A549 (cell line): ENCODE measurements at regions not wholly inside any gene's neighbourhood (a gene's known extent, or its start where the extent isn't known, plus 50 kb on each side); places are given as distances from the start of the nearest gene placed in this dataset.
"Not testable (repeated sequence)": the region's sequence is repeated elsewhere in the genome, so short reads cannot be mapped to it uniquely, and the experiment has no call there.

ENCODE experiments used
- ATAC-seq, 2 experiments: fragments of 200-7000 bp in 1 of 2; fragments of >200 bp in 1 of 2; cut with Nextera tagmentation in 1 of 2; cut with Tn5 transposase in 1 of 2; 3 replicates each; pipeline versions ENCODE4 v1.8.0 to v1.9.1; 2018 to 2020; ENCODE audit warnings: mild to moderate bottlenecking in 1 of 2, moderate library complexity in 1 of 2
- CTCF ChIA-PET: fragments of 300-600 bp; sonication (Branson Sonifier 250); formaldehyde crosslinking; extraction: SDS; loops from one replicate; lab custom pipeline; 2021; ENCODE audit warnings: antibody characterized with exemption, inconsistent platforms; lab: Yijun Ruan, JAX
- POLR2A ChIA-PET: fragments of 350-600 bp; formaldehyde crosslinking; extraction: SDS; loops from one replicate; lab custom pipeline; 2021; ENCODE audit warnings: antibody characterized with exemption, inconsistent platforms; lab: Yijun Ruan, JAX
- DNase-seq, 2 experiments: peaks; one replicate each; pipeline versions ENCODE4 v3.0.0 to v3.0.0-alpha.2; 2011 to 2016; ENCODE audit warnings: low read depth in 1 of 2, low spot score in 1 of 2
- FAIRE-seq: peaks from 2 replicates; lab custom pipeline; 2011; peaks lifted over from hg19 to GRCh38; lab: Jason Lieb, UNC
- H3K27ac ChIP-seq, 2 experiments: fragments of >200 bp; sonication (Bioruptor Twin); formaldehyde crosslinking; 3 replicates each; pipeline ENCODE4 v1.5.1; 2016 to 2017
- H3K4me1 ChIP-seq: fragments of >200 bp; sonication (Bioruptor Twin); formaldehyde crosslinking; 3 replicates; pipeline ENCODE4 v1.6.1; 2016
- H3K4me2 ChIP-seq: fragments of >200 bp; sonication (Bioruptor Twin); formaldehyde crosslinking; 3 replicates; pipeline ENCODE4 v1.6.1; 2016
- H3K4me3 ChIP-seq: fragments of >200 bp; sonication (Bioruptor Twin); formaldehyde crosslinking; 3 replicates; pipeline ENCODE4 v1.5.1; 2016
- H3K9me3 ChIP-seq: fragments of >200 bp; sonication (Bioruptor Twin); formaldehyde crosslinking; 3 replicates; pipeline ENCODE4 v1.6.1; 2016
- BCL3 ChIP-seq: fragments of >200 bp; sonication (Bioruptor Twin); formaldehyde crosslinking; IDR thresholded peaks from 3 replicates; pipeline ENCODE4 v1.6.1; 2016
- CBX2 ChIP-seq: fragments of 200-600 bp; sonication (generic); IDR thresholded peaks from 2 replicates; pipeline ENCODE4 v1.6.1; 2016; ENCODE audit warnings: low read depth, mild to moderate bottlenecking, borderline replicate concordance
- E2F6 ChIP-seq: IDR thresholded peaks from 2 replicates; pipeline ENCODE4 v1.6.1; 2012; ENCODE audit warnings: low read depth, borderline replicate concordance
- EHMT2 ChIP-seq: fragments of 200-600 bp; sonication (generic); IDR thresholded peaks from 2 replicates; pipeline ENCODE4 v1.6.1; 2016; ENCODE audit warnings: antibody characterized with exemption, low read depth, mild to moderate bottlenecking, moderate library complexity
- ELK1 ChIP-seq: fragments of 150-350 bp; IDR thresholded peaks from 2 replicates; pipeline ENCODE4 v1.6.1; 2014; ENCODE audit warnings: low read depth, mild to moderate bottlenecking, low read length
- FOSB ChIP-seq: fragments of 250-450 bp; sonication (Bioruptor Pico); IDR thresholded peaks from 2 replicates; pipeline ENCODE4 v1.5.0; 2020; ENCODE audit warnings: mild to moderate bottlenecking, moderate library complexity
- FOSL2 ChIP-seq, 2 experiments: fragments of 450-650 bp in 1 of 2; fragments of >200 bp in 1 of 2; sonication (Bioruptor Twin) in 1 of 2; formaldehyde crosslinking; IDR thresholded peaks; 2 replicates each; pipeline versions ENCODE4 v1.5.0 to v1.6.1; 2016 to 2020; ENCODE audit warnings: mild to moderate bottlenecking in 1 of 2, moderate library complexity in 1 of 2
- GATA3 ChIP-seq: IDR thresholded peaks from 2 replicates; pipeline ENCODE4 v1.6.1; 2012; ENCODE audit warnings: borderline replicate concordance
- HES2 ChIP-seq: fragments of >200 bp; sonication (Bioruptor Twin); formaldehyde crosslinking; IDR thresholded peaks from 2 replicates; pipeline ENCODE4 v1.6.1; 2016
- HEYL ChIP-seq: fragments of 250-450 bp; sonication (Bioruptor Pico); IDR thresholded peaks from 2 replicates; pipeline ENCODE4 v1.8.0; 2021; ENCODE audit warnings: mild to moderate bottlenecking, moderate library complexity
- HOXA7 ChIP-seq: fragments of 250-450 bp; sonication (Bioruptor Pico); IDR thresholded peaks from 2 replicates; pipeline ENCODE4 v1.5.0; 2020; ENCODE audit warnings: mild to moderate bottlenecking, moderate library complexity
- HOXB5 ChIP-seq: fragments of 250-450 bp; sonication (Bioruptor Pico); IDR thresholded peaks from 2 replicates; pipeline ENCODE4 v1.5.0; 2020; ENCODE audit warnings: mild to moderate bottlenecking, moderate library complexity
- JUNB ChIP-seq: fragments of >200 bp; sonication (Bioruptor Twin); formaldehyde crosslinking; IDR thresholded peaks from 2 replicates; pipeline ENCODE4 v1.6.1; 2016
- KDM5A ChIP-seq: fragments of 200-600 bp; sonication (generic); IDR thresholded peaks from 2 replicates; pipeline ENCODE4 v1.6.1; 2016; ENCODE audit warnings: antibody characterized with exemption, mild to moderate bottlenecking
- MAZ ChIP-seq: fragments of 150-350 bp; IDR thresholded peaks from 2 replicates; pipeline ENCODE4 v1.6.1; 2014; ENCODE audit warnings: antibody characterized with exemption, low read depth, low read length, borderline replicate concordance
- NFE2L2 ChIP-seq: fragments of 150-350 bp; conservative IDR thresholded peaks from 2 replicates; pipeline ENCODE4 v1.6.1; 2014; ENCODE audit warnings: low read length
- NR3C1 ChIP-seq: fragments of >200 bp; sonication (Bioruptor Twin); formaldehyde crosslinking; IDR thresholded peaks from 3 replicates; pipeline ENCODE4 v1.6.1; 2017
- PHF8 ChIP-seq: fragments of 200-600 bp; sonication (generic); IDR thresholded peaks from 2 replicates; pipeline ENCODE4 v1.6.1; 2016; ENCODE audit warnings: low read depth, mild to moderate bottlenecking, antibody characterized with exemption, moderate library complexity, borderline replicate concordance
- POLR2AphosphoS2 ChIP-seq: conservative IDR thresholded peaks from 2 replicates; pipeline ENCODE4 v1.6.1; 2012; ENCODE audit warnings: low read length, improper control_type of control experiment, inconsistent platforms
- RAD21 ChIP-seq, 2 experiments: fragments of >200 bp in 1 of 2; sonication (Bioruptor Twin) in 1 of 2; formaldehyde crosslinking in 1 of 2; IDR thresholded peaks in 1 of 2; conservative IDR thresholded peaks in 1 of 2; 2 replicates in 1 of 2; 3 replicates in 1 of 2; pipeline ENCODE4 v1.6.1; 2012 to 2018; ENCODE audit warnings: inconsistent platforms in 1 of 2
- RARB ChIP-seq: fragments of 250-450 bp; sonication (Bioruptor Pico); IDR thresholded peaks from 2 replicates; pipeline ENCODE4 v1.8.0; 2021; ENCODE audit warnings: mild to moderate bottlenecking, moderate library complexity
- SMC3 ChIP-seq: fragments of >200 bp; sonication (Bioruptor Twin); formaldehyde crosslinking; IDR thresholded peaks from 3 replicates; pipeline ENCODE4 v1.6.1; 2018; ENCODE audit warnings: inconsistent platforms
- ZC3H11A ChIP-seq: fragments of 450-650 bp; IDR thresholded peaks from 2 replicates; pipeline ENCODE4 v1.6.1; 2014; ENCODE audit warnings: antibody characterized with exemption, mild to moderate bottlenecking
- ZFP36 ChIP-seq: fragments of 450-650 bp; IDR thresholded peaks from 2 replicates; pipeline ENCODE4 v1.6.1; 2014; ENCODE audit warnings: borderline replicate concordance; ENCODE audit not compliant: partially characterized antibody
- ZSCAN20 ChIP-seq: fragments of 250-450 bp; sonication (Bioruptor Pico); IDR thresholded peaks from 2 replicates; pipeline ENCODE4 v1.8.0; 2022; ENCODE audit warnings: mild to moderate bottlenecking, moderate library complexity
- WGBS: methylation state at CpG from one replicate; pipeline ENCODE4 v1.1.6; 2017; ENCODE audit errors: missing lambda C conversion rate; 5-methylcytosine and 5-hydroxymethylcytosine counted together

- no peak overlapping the region for H3K4me2 ChIP-seq
- H3K9me3 ChIP-seq = no peaks in the 10 kb centered on the region
- H3K4me1 ChIP-seq = no peaks in the 10 kb centered on the region
- ChIA-PET CTCF (no interaction called here), POLR2A (no interaction called here)
- ATAC-seq = no peak
- no peak for FAIRE-seq
- TF ChIP-seq HEYL (CRISPR knock-in tag) = no peak
- TF ChIP-seq RARB (CRISPR knock-in tag) = no peak
- whole genome bisulfite sequencing = 81% methylated on average over 5 of the region's 5 CpGs
- no peak for DNase-seq
- no peak overlapping the region for H3K27ac ChIP-seq
- no peak overlapping the region for H3K4me3 ChIP-seq
Observed at GRCh38 chr1:115153966-115154557, 64.8 kb upstream of the TSPAN2 start.

GRCh38 chr1:115147928-115148327 is 58.6 kb upstream of the TSPAN2 start:
- POLR2A ChIA-PET, H3K4me1 ChIP-seq, FAIRE-seq, ATAC-seq, H3K9me3 ChIP-seq, DNase-seq: not testable (repeated sequence)
- peak overlapping the region; percentile 47 for H3K4me2 ChIP-seq
- CTCF ChIA-PET = interaction anchor here (1.7 kb wide), 1 partner anchor 10 kb away, joined by 4 read pairs; no protein-coding TSS in a partner anchor
- peak overlapping the region; percentile 26; the same call in 1 of the 3 replicates for H3K4me3 ChIP-seq
- WGBS = 37% methylated on average over 6 of the region's 22 CpGs
- peak overlapping the region in 1 of 2 experiments; percentile 53; a peak in 2 of 6 replicates for H3K27ac ChIP-seq

GRCh38 chr1:115145226-115145625 is 55.9 kb upstream of the TSPAN2 start:
- no peak overlapping the region for H3K4me2 ChIP-seq
- no peak overlapping the region for H3K4me3 ChIP-seq
- TF ChIP-seq ZC3H11A = no peak
- no peak for TF ChIP-seq PHF8
- TF ChIP-seq GATA3 = no peak
- no peak for TF ChIP-seq JUNB
- no peak for TF ChIP-seq ZSCAN20 (CRISPR knock-in tag)
- TF ChIP-seq HOXB5 (CRISPR knock-in tag) = no peak
- TF ChIP-seq NFE2L2 = no peak
- no peak for TF ChIP-seq E2F6
- no peak for TF ChIP-seq CBX2
- TF ChIP-seq EHMT2 = no peak
- no peak for TF ChIP-seq NR3C1
- no peak for TF ChIP-seq HEYL (CRISPR knock-in tag)
- no peak for TF ChIP-seq HOXA7 (CRISPR knock-in tag)
- TF ChIP-seq SMC3 = no peak
- TF ChIP-seq FOSB (CRISPR knock-in tag) = no peak
- no peak for TF ChIP-seq FOSL2 (IDR thresholded peaks at IDR 0.05)
- TF ChIP-seq FOSL2 (CRISPR knock-in tag; IDR thresholded peaks at IDR 0.05) = no peak
- TF ChIP-seq BCL3 = no peak
- no peak for TF ChIP-seq POLR2AphosphoS2
- no peak for ATAC-seq
- no peak for DNase-seq
- ChIA-PET POLR2A (no interaction called here), CTCF (interaction anchor here (1.2 to 9.9 kb wide), 2 partner anchors 323 to 451 kb away, joined by 3 to 171 read pairs; no protein-coding TSS in a partner anchor)
- H3K9me3 ChIP-seq = no peaks in the 10 kb centered on the region
- no peak overlapping the region for H3K27ac ChIP-seq
- no peak for FAIRE-seq
- no peaks in the 10 kb centered on the region for H3K4me1 ChIP-seq
- 53% methylated on average over 1 of the region's 1 CpG for WGBS

GRCh38 chr1:115144176-115144575 is 54.9 kb upstream of the TSPAN2 start:
- ATAC-seq (no peak), DNase-seq (no peak), FAIRE-seq (no peak)
- H3K9me3 ChIP-seq = no peaks in the 10 kb centered on the region
- no peak for TF ChIP-seq RAD21 (conservative IDR thresholded peaks at IDR 0.05 in 1 of 2, IDR thresholded peaks at IDR 0.05 in 1 of 2)
- no peak for TF ChIP-seq FOSB (CRISPR knock-in tag)
- TF ChIP-seq HES2 = no peak
- no peak for TF ChIP-seq ZFP36
- TF ChIP-seq KDM5A = no peak
- no peak for TF ChIP-seq HOXB5 (CRISPR knock-in tag)
- no peak for TF ChIP-seq ELK1
- no peak for TF ChIP-seq MAZ
- no peak overlapping the region for H3K4me2 ChIP-seq
- no peak overlapping the region for H3K27ac ChIP-seq
- H3K4me1 ChIP-seq = peaks cover 3% of the 10 kb centered on the region; the same call in 2 of the 3 replicates
- ChIA-PET CTCF (interaction anchor here (1.2 to 9.9 kb wide), 2 partner anchors 324 to 452 kb away, joined by 3 to 171 read pairs; no protein-coding TSS in a partner anchor), POLR2A (no interaction called here)
- WGBS = 85% methylated on average over 2 of the region's 2 CpGs
- H3K4me3 ChIP-seq = no peak overlapping the region
